Loucy (cell line): ENCODE measurements at regions not wholly inside any gene's neighbourhood (a gene's known extent, or its start where the extent isn't known, plus 50 kb on each side); places are given as distances from the start of the nearest gene placed in this dataset.

ENCODE experiments used
- H2AFZ ChIP-seq: fragments of 200-600 bp; sonication (generic); 2 replicates; pipeline ENCODE4 v1.6.0; 2016; ENCODE audit warnings: antibody characterized with exemption, mild to moderate bottlenecking, low read length, moderate library complexity
- H3F3A ChIP-seq: fragments of 200-600 bp; 2 replicates; pipeline ENCODE4 v1.6.0; 2016; ENCODE audit warnings: antibody characterized with exemption, low read depth, mild to moderate bottlenecking
- H3K27me3 ChIP-seq: fragments of 200-600 bp; sonication (generic); 2 replicates; pipeline ENCODE4 v1.6.1; 2014; ENCODE audit warnings: low read length, mild to moderate bottlenecking; ENCODE audit not compliant: insufficient read depth, poor library complexity, severe bottlenecking
- H3K36me3 ChIP-seq: fragments of 200-600 bp; sonication (generic); 2 replicates; pipeline ENCODE4 v1.6.1; 2016; ENCODE audit warnings: low read length; ENCODE audit not compliant: insufficient read depth
- H3K4me1 ChIP-seq: fragments of 200-600 bp; sonication (generic); 2 replicates; pipeline ENCODE4 v1.5.1; 2014; ENCODE audit warnings: low read length, mild to moderate bottlenecking; ENCODE audit not compliant: insufficient read depth, poor library complexity, severe bottlenecking
- H3K4me2 ChIP-seq: fragments of 200-600 bp; sonication (generic); 2 replicates; pipeline ENCODE4 v1.6.0; 2014; ENCODE audit warnings: antibody characterized with exemption, low read length, low read depth, mild to moderate bottlenecking; ENCODE audit not compliant: poor library complexity, severe bottlenecking
- H3K4me3 ChIP-seq: fragments of 200-600 bp; sonication (generic); 2 replicates; pipeline ENCODE4 v1.5.1; 2014; ENCODE audit warnings: low read length, mild to moderate bottlenecking, mixed read lengths; ENCODE audit not compliant: poor library complexity, severe bottlenecking
- H3K79me2 ChIP-seq: fragments of 200-600 bp; sonication (generic); 2 replicates; pipeline ENCODE4 v1.6.1; 2014; ENCODE audit warnings: low read length; ENCODE audit not compliant: insufficient read depth
- H3K9ac ChIP-seq: fragments of 200-600 bp; sonication (generic); 2 replicates; pipeline ENCODE4 v1.6.0; 2014; ENCODE audit warnings: mild to moderate bottlenecking, low read depth, low read length, moderate library complexity; ENCODE audit not compliant: poor library complexity, severe bottlenecking
- H3K9me2 ChIP-seq: fragments of 200-600 bp; sonication (generic); replicated peaks from 2 replicates; pipeline ENCODE4 v1.6.1; 2016; ENCODE audit warnings: low read depth, low read length, mixed read lengths
- H3K9me3 ChIP-seq: fragments of 200-600 bp; sonication (generic); 2 replicates; pipeline ENCODE4 v1.6.1; 2014; ENCODE audit warnings: mild to moderate bottlenecking, antibody characterized with exemption, low read length, low read depth; ENCODE audit not compliant: insufficient read depth
- H4K20me1 ChIP-seq: fragments of 200-600 bp; sonication (generic); 2 replicates; pipeline ENCODE4 v1.6.0; 2014; ENCODE audit warnings: antibody characterized with exemption, low read length, mild to moderate bottlenecking; ENCODE audit not compliant: insufficient read depth, poor library complexity, severe bottlenecking
- EZH2phosphoT487 ChIP-seq: fragments of 200-600 bp; IDR thresholded peaks from 2 replicates; pipeline ENCODE4 v1.6.1; 2018; ENCODE audit warnings: antibody characterized with exemption, mild to moderate bottlenecking, moderate library complexity, borderline replicate concordance
- TF ChIP-seq, protein P1 (sequence below): fragments of 200-600 bp; sonication (generic); conservative IDR thresholded peaks from 2 replicates; pipeline ENCODE4 v1.5.1; 2014; ENCODE audit warnings: mild to moderate bottlenecking, antibody characterized with exemption, low read length

DNA sequence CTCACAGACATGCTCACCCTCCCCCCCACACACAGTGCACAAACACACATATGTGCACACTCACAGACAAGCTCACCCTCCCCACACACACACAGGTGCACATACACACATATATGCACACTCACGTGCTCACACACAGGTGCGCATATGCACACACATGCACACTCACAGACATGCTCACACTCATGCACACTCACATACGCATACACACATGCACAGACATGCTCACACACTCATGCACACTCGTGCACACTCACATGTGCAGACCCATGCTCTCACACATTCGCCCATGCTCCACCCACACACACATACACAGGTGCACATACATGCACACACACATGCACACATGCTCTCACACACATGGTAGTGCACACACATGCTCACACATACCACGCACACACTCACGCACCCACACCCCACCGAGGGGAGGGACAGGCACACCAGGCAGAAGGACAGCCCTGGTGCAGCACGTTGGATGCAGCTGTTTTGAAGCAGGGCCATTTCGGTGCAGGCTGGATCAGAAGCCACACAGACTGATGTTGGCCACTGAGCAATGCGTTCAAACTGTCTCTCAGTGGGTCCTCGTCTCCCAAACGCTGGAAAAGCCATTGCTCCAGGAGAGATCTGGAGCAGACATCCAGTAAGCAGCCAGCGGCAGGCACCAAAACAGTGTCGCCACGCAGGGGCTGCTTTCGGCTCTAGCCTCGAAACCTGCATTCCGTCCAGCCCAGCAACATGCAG lies 86.2 kb upstream of the ZNF469 start:
- H3K4me1 ChIP-seq = no peaks in the 10 kb centered on the region
- H3K36me3 ChIP-seq = no peaks in the 10 kb centered on the region
- TF ChIP-seq EZH2phosphoT487 = no peak
- TF ChIP-seq, protein P1, sequence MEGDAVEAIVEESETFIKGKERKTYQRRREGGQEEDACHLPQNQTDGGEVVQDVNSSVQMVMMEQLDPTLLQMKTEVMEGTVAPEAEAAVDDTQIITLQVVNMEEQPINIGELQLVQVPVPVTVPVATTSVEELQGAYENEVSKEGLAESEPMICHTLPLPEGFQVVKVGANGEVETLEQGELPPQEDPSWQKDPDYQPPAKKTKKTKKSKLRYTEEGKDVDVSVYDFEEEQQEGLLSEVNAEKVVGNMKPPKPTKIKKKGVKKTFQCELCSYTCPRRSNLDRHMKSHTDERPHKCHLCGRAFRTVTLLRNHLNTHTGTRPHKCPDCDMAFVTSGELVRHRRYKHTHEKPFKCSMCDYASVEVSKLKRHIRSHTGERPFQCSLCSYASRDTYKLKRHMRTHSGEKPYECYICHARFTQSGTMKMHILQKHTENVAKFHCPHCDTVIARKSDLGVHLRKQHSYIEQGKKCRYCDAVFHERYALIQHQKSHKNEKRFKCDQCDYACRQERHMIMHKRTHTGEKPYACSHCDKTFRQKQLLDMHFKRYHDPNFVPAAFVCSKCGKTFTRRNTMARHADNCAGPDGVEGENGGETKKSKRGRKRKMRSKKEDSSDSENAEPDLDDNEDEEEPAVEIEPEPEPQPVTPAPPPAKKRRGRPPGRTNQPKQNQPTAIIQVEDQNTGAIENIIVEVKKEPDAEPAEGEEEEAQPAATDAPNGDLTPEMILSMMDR = no peak
- H3K79me2 ChIP-seq = no peaks in the 10 kb centered on the region
- H3K9me3 ChIP-seq = no peaks in the 10 kb centered on the region
- H2AFZ ChIP-seq = no peak overlapping the region
- no peaks in the 10 kb centered on the region for H4K20me1 ChIP-seq
- H3K4me3 ChIP-seq = no peak overlapping the region
- no peaks in the 10 kb centered on the region for H3K9me2 ChIP-seq
- H3F3A ChIP-seq = no peaks in the 10 kb centered on the region
- no peak overlapping the region for H3K9ac ChIP-seq
- H3K4me2 ChIP-seq = no peak overlapping the region
- H3K27me3 ChIP-seq = no peaks in the 10 kb centered on the region

DNA sequence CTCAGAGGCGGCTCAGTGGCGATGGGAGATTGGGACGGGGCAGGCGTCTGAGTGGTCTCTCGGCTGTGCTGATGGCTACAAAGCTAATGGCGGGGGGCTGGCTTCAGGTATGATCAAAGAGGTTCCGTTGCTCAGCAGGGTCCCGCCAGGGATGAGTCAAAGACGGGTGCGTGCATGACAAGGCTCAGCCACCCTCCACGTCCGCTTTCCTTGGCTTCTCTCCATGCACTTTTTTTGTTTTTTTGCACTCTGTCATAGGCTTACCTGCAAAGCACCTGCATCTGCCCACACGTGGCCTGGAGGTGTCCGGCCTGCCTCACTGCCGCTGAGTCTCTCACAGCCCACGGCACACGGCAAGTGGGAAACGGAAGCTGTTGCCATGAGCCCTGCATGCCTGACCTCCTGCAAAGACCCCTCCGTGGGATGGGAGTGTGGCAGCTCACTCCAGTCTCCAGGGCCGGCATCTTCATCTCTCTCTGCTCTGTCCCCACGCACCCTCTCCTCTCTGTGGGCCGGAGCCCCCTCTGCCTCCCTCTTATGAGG lies 85.5 kb upstream of the ZNF469 start:
- Histone ChIP-seq H3K4me1 (no peaks in the 10 kb centered on the region), H3K36me3 (no peaks in the 10 kb centered on the region), H3K4me3 (no peak overlapping the region), H3K27me3 (no peaks in the 10 kb centered on the region), H3K4me2 (no peak overlapping the region), H3K79me2 (no peaks in the 10 kb centered on the region), H3K9me2 (no peaks in the 10 kb centered on the region), H2AFZ (no peak overlapping the region), H3K9ac (no peak overlapping the region), H4K20me1 (no peaks in the 10 kb centered on the region), H3F3A (no peaks in the 10 kb centered on the region), H3K9me3 (no peaks in the 10 kb centered on the region)
- TF ChIP-seq, protein P1 = no peak
- TF ChIP-seq EZH2phosphoT487 = no peak

DNA sequence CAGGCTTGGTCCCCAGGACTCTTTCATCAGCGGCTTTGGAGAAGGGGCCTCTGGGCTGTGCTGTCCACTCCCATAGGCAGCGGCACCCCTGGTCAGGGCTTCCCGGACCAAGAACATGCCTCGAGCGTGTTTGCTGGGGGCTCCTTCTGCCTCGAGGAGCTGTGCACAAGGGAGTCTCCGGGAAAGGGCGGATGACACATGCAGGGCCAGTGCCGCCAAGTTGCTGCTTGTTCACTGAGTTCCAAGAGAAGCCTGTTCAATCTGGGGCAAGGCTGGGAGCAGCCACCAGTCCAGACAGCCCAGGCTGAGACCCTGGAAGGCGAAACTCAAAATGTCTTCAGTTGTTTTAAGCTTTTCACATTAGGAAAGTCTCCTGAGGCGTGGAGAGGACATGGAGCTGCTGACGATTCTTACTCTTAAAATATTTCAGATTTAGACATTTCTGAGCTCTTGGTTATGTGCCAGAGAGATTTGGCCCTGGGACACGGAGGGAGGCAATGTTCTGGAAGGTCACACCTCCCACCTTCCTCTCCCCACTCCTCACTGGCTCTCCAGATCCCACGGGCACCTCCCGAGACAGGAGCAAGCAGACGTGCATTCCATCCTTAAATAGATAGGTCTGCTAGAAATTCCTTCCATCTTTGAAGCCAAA lies 84.5 kb upstream of the ZNF469 start:
- Histone ChIP-seq H3K9me2 (no peaks in the 10 kb centered on the region), H3K4me3 (no peak overlapping the region), H3K9me3 (no peaks in the 10 kb centered on the region), H3F3A (no peaks in the 10 kb centered on the region), H3K4me1 (no peaks in the 10 kb centered on the region), H3K36me3 (no peaks in the 10 kb centered on the region), H3K79me2 (no peaks in the 10 kb centered on the region), H3K9ac (no peak overlapping the region), H3K27me3 (no peaks in the 10 kb centered on the region), H4K20me1 (no peaks in the 10 kb centered on the region), H2AFZ (no peak overlapping the region), H3K4me2 (no peak overlapping the region)
- TF ChIP-seq, protein P1 = no peak
- TF ChIP-seq EZH2phosphoT487 = no peak
